ENCODE measurements at regions not wholly inside any gene's neighbourhood (a gene's known extent, or its start where the extent isn't known, plus 50 kb on each side); places are given as distances from the start of the nearest gene placed in this dataset.

DNA sequence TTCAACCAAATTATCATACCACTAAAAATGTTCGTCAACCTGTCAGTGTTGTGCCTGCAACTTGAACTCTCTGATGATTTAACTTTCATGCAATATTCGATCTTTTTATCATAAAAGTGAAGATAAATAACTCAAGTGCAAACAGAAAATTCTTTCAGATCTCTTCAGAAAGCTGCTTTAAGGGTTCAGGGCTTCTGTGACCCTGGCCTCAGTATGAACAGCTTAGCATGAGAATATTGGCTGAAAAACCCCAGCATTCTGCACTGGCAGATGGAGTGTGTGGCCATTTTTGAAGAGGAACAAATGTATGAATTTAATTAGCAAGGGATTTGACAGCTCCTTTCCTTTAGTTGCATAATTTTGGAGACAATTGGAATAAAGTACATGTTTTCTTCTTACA, 851.4 kb upstream of the SOX11 start:
- no peak for DNase-seq (ENCODE audit: low read depth in 2 of 2)

DNA sequence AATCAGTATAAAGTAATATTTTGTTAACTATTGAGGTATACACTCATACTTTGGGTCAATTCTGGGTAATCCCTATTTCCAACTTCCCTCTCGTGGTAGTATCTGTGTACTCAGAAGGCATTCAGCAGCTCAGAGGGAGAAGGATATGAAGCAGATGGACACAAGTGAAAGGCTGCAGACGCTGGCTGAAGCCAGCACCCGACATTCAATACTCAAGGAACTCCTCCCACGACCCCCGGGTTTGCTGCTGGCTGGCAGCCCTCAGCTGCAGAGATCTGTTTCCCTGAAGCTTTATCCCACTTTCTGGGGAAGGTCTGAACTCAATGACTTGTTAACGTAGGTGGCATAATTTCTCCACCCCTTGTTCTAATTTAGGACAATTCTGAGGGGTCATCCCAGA, 847.3 kb upstream of the SOX11 start:
- DNase-seq (ENCODE audit: low read depth in 2 of 2): no peak

DNA sequence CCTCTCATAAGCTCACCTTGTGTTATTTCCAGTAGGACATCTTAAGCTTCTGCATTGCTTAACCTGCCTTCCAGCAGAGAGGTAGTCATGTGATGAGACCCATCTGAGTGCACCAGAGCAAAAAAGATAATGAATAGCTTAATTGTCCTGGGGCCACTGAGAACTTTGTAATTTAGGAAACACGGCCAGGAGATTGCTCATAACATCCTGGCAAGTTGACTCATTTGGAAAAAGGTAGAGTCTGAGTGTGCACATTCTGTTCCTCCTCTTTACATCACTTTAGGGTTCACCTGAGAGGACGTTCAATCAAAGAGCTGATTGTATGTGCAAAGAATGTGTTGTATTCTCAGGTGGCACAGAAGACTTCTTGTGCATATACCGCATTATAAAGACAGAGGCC, 830.2 kb upstream of the SOX11 start:
- DNase-seq (ENCODE audit: low read depth in 2 of 2): no peak

DNA sequence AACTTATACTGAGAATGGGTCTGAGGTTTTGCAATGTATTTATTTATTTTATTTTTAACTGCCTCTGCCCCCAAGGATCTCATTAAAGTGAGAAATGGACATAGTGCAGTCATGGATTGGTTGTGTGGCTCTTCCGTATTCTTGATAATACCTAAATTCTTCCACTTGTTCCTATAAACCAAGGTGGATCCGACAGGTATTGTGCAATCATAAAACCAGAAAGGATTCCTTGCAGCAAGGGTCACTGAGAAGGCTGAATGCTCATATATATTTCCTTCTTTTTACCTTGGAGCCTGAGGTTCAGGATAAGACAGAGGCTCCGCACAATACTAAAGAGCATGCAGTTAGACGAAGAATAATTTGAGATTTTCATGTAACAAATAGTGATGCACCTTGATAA, 826.0 kb upstream of the SOX11 start:
- DNase-seq (ENCODE audit: low read depth in 2 of 2): no peak

DNA sequence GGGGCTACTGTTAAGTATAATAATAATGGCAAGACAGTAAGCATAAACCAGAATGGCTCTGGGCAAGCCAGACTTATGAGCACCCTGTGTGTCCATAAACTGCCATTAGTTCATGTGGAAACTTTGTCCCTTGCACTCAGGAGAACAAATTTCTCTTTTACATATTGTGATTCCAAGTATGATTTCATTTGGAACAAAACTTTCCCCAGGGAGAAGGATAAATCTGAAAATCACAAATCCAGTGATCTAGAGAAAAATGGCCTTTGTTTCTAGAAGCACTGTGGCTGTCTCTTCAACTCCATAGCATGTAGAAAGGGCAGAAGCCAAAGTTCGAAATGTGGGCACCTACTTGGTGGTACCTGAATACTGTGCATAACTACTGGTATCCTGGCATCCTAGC, 823.7 kb upstream of the SOX11 start:
- DNase-seq (ENCODE audit: low read depth in 2 of 2): no peak

DNA sequence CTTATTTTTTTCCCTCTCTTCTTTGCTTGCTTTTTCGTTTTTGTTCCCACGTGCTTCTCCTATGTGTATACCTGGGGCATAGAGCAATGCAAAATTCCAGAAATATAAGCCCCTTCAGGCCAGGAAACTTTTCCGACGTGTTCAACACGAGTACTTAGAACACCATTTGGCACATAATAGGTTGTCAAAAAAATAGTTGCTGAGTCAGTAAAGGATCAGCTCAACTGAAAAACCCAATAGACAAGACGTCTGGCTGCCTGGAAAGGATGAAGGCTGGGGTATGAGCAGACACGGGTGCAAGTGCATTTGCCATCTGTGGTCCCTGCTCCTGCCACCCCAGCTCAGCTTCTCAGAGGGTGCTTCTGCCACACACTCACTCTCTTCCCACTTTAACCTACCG, 823.0 kb upstream of the SOX11 start:
- no peak for DNase-seq (ENCODE audit: low read depth in 2 of 2)

DNA sequence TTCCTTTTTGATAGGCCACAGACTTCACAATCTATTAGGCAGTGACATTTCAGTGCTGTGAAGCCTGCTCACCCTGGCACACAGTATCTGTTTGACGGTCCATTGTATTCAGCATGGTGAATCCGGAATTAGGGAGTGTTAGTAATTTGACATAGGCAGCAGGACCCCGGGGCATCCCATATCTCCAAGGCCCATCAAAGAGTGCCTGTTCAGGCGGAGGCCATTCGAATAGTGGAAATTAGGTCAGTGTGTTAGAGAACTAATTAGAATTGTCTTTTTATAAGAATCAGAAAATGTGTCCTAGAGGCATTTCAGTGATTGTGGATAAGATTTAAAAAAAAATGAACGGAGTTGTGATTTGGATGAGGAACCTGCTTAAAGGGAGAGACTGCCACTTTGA, 818.8 kb upstream of the SOX11 start:
- DNase-seq (ENCODE audit: low read depth in 2 of 2): no peak

DNA sequence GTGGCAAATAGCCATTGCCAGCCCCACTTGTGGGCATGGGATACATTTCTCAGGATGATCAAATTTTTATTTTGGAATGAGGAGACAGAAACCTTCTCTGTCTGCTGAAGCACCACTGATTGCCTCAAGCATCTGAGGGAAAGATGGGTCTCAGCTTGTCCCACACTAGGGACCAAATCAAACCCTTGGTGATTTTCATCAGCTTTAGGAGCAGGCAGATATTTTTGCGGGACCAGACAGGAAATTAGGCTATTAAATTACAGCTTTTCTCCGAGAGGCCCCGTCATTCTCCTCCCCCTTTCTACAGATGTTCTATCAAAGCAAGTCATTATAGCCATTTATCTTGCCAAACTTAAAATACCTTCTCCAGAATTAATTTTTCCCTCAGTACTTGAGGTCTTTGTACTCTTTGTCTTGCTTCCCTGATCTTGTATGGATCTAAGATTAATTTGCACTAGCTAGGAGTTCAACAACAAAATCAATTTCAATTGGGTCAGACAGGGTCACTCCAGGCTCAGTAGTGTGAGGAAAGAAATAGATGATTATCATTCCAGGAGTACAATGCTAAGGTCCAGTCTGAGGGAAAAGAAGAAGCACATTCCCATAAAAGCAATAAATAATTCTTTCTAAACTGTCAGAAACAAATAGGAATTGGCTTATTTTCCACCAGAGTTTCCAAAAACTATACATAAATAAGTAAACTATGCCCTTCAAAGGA, 818.1 kb upstream of the SOX11 start:
- DNase-seq (ENCODE audit: low read depth in 2 of 2): no peak

DNA sequence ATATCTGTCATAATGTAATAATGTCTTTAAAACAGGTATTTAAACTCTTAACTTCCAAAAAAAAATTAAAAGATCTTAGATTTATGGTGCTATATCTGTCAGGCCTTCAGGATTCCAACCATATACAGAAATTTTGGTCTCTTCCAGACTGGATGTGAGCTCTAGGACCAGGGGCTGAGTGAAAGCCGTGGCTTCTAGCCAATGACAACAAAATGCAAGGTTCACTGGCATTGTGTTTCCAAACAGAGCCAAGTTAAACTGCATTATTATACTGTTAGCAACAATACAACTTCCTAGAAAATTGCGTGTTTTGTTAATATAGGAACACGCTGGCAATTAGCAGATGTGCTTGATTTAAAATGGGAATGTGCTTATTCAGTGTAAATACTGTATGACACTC, 809.8 kb upstream of the SOX11 start:
- DNase-seq (ENCODE audit: low read depth in 2 of 2): no peak

DNA sequence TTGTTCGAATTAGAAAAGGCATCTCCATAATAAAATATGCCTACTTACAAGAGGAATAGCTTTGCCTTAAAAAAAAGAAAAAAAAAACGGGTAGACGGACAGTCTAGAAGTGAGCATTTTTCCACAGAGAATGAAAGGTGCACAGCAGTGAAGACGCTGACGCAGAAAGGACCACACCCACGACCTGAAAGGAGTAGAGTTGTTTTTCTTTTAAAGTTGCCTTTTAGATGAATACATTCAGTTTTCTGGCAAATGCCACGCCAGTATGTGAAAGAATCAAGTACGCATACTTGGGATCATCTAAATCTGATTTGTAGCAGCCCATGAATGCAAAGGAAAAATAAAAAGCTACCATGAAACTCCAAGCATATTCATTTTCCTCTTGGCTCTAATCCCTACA, 809.2 kb upstream of the SOX11 start:
- DNase-seq (ENCODE audit: low read depth in 2 of 2): no peak

DNA sequence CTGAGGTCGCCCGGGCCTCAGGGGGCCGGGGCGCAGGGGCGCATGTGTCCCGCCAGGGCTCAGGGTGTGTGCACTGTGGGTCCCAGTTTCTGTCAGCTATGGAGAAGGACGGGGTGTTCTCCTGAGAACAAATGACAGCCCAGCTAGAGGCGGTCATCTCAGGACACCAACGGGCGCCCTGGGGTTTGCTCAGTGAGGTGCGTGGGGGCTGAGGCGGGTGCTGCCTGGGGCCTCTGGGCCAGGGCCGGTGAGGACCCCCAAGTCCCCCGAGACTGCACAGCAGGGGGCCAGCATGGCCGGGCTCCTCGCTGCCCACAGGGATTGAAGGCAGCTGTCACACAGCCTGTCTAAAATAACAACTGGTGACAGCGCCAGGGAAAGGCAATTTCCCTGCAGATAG, 808.8 kb upstream of the SOX11 start:
- no peak for DNase-seq (ENCODE audit: low read depth in 2 of 2)

DNA sequence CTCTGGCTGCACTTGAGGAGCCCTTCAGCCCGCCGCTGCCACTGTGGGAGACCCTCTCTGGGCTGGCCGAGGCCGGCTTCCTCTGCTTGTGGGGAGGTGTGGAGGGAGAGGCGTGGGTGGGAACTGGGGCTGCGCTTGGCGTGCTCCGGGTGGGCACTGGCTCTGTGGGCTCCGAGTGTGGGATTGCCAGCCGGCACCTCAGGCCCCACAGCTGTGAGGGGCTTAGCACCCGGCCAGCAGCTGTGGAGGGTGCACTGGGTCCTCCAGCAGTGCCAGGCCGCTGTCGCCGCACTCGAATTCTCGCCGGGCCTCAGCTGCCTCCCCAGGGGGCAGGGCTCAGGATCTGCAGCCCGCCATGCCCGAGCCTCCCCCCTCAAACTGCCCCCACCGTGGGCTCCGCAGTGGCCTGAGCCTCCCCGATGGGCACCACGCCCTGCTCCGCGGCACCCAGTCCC, 808.0 kb upstream of the SOX11 start:
- no peak for DNase-seq (ENCODE audit: low read depth in 2 of 2)

DNA sequence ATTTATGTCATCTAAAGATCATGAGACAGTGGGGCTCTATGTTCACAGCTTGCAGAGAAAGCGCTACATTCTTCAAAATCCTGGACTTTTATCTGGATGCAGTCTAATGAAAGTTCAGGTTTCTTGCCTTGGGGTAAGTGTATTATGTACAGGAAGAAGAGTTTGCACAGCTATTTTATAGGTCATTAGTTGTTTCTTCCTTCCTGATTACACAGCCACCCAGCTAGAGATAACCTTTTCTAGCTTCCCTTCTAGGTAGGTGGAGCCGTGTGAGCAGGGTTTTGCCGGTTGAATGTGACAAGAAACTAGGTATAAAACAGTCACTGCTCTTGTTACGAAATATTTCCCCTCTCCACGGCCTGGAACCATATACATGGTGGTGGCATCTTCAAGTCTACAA, 800.8 kb upstream of the SOX11 start:
- DNase-seq (ENCODE audit: low read depth in 2 of 2): no peak

DNA sequence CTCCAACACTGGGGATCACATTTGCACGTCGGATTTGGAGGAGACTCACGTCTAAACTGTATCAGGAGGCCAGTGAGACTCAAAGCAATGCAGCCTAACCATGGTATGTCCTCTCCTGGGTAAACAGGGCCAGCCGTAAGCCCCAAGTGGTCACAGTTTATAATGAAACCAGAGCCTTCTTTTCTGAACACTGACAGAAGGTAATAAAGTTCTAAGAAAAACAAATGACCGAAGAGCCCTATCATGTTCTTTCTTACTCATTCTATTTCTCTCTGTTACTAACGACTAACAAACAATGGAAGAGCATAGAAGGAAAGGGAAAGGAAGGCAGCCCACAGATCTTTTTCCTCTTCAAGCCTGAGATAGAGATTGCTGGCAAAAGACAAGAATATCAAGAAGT, 796.8 kb upstream of the SOX11 start:
- DNase-seq (ENCODE audit: low read depth in 2 of 2): no peak

DNA sequence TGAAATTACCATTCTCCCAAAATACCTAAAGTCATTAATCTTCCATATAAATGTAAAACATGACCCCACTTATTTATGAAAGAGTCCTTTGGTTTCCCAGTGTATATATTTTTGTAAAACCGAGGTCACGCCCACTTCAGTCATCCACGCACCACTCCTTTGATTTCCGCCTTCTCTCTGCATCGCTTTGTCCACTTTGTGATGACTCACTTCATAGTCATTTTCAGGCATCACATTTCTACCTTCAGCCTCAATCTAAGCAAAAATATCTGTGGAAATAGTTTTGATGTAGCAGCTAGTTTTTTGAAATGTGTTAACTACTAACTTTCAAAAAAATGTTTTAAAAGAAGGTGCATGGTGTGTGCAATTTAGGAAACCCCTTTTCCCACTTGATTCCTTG, 793.5 kb upstream of the SOX11 start:
- DNase-seq (ENCODE audit: low read depth in 2 of 2): no peak

DNA sequence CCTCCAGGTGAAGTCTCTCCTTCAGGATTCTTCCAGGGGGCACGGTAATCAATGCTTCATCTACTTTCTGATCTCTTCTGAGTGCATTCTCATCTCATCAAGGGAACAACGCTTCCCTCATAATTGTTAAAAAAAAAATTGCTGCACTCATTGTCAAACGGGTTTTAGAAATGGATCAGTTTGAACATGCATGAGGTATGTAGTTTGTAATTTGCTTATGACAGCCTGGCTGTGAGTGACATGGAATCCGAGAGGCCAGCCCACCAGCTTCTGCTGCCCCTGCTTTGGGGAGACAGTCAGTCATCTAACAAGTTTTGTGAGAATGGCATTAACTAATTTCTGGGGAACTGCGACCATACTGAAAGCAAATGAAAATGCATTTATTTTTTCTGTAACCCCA, 791.9 kb upstream of the SOX11 start:
- no peak for DNase-seq (ENCODE audit: low read depth in 2 of 2)

DNA sequence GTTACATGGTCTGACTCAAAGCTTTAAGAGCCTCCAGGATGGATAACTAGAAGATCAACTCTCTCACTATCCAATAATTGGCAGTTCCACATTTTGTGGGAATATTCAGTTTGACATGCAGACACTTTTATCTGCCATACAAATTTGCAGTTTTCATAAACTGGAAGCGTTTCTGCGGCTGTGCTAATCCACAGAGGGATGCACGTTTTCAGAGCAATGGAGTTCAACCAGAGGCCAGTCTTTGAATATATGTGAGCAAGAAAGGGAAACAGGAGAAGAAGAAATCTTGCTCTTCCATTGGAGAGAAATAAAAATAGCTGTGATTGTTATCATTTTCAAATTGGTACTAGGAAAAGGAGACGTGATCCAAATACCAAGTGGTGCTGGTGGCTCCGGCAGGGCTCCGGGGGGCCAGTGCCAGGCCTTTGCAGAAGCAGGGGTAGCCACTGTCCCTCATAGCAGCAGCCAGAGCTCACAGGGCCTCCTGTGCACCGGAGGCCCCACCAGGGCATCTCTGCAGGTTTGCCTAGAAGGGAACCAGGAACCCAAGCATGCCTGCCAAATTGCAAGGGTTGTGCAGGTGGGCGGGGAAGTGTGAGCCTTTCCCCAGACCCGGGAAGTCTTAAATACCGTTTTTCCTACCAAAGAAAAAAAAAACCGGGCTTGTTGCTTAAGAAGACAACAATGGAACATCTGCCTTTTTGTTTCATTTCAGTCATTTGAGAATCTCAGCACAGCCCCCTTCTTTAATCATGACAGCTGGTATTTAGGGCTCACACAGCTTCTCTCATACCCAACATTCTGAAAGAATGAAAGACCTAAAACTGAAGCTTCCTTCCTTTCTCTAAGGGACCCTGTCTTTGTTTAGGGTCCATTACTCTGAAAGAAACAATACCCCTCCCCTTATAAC, 791.1 kb upstream of the SOX11 start:
- DNase-seq (ENCODE audit: low read depth in 2 of 2): no peak

DNA sequence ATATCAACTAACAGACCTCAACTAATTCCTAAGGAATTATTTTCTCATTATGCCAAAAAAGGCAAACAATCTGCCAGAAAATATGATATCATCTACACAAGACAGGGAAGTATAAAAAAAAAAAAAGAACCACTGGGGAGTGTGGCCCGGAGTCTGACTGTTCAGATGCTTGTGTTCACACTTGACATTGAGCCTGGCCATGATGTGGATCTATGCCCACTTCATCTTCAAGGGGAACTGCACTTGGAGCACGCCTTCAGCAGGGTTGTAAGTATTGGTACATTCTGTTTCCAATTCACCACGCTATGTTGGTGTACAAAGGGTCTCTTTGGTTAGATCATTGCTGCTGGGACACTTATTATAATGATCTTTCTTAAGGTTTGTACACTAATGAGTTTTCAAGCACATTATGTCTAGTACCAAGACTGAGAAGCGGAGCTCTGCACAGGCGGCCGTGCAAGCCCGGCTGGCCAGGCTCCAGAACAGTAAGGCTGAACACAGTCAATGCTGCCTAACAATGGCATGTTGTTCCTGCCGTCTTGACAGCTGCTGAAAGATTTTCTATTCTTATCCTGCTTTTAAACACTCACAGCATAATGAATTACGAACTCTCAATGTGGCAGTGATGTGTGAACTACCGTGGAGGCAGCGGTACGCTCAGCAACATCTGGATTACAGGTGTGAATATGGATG, 788.4 kb upstream of the SOX11 start:
- DNase-seq (ENCODE audit: low read depth in 2 of 2): no peak

DNA sequence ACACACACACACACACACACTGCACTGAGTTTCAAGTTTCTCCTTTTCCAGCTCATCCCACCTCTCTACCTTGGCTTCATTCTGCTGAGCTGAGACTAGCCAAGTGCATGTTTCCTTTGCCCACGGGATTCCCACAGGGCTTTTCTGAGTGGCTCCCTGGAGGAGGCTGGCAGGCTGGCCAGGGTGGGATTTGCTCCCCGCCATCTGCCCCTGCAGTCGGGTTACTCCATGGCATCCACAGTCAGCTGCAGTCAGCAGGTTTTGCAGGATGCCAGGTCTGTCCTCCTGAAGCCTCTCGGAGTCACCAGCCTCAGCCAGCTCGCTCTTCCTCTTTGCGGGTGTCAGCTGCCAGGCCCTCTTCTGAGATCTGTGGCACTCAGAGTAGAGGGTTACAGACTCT, 783.7 kb upstream of the SOX11 start:
- DNase-seq (ENCODE audit: low read depth in 2 of 2): no peak

DNA sequence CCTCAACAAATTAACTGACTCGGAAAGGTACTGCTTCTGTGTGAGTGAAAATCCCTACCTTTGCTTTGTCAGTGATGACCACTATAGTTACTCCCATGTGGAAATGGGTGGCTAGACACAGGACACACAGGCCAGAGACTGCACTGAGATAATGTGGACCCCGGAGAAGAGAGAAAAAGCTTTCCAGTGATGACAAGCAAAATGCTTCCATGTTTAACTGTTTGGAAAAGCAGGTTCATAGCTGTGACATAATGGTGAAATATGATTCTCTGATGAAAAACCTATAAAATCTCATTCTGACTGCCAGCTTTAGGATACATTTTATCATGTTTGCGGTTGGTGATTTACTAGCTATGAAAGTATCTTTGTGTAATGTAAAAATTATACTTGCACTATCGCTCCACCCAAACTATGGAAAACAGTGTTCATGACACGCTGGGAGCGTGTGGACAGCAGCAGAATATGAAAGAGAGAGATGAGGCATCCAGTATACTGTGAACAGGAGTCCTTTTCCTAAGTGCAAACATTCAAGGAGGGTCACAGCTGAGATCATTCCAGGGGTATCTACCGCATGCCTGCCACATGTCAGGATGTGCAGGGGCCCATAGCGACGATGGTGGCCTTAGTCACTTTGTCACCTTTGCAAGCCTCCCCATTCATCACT, 782.7 kb upstream of the SOX11 start:
- DNase-seq (ENCODE audit: low read depth in 2 of 2): no peak

DNA sequence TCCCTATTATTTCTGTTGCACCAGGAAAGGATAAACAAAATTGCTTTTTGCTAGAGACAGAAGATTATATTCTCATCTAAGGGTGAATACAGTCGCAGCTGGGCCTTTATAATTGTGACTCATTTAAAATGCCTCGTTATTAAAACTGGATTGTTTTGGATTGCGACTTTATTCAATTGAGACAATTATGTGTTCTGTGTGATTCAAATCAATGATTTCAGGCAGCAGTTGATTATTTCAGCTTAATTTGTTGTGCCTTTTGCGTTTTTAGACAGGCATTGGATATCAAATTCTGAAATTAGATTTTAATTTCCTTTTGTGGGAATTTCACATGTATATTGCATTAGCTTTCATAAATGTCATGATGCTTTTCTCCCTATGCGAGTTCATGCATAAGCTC, 778.1 kb upstream of the SOX11 start:
- DNase-seq (ENCODE audit: low read depth in 2 of 2): no peak

DNA sequence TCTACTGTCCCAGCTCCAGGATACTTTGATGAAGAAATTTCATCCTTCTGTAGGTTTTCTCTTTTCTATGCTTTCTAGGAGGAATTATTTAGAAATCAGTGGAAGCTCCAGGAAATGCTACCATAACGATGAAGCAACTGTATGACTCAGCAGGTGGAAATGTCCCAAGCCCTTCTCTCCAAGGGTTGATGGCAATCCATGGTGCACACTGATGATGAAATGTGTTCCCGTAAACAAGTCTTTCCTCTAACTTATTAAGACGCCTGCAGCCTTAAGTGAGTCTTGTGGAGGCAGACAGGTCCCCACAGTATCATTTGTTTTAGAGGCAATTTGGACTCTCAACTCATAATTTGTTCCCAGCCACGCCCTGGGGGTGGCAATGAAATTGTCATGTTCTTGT, 777.6 kb upstream of the SOX11 start:
- no peak for DNase-seq (ENCODE audit: low read depth in 2 of 2)
